K562 (cell line): ENCODE measurements at regions not wholly inside any gene's neighbourhood (a gene's known extent, or its start where the extent isn't known, plus 50 kb on each side); places are given as distances from the start of the nearest gene placed in this dataset.

Experiments
- CAMTA2 ChIP-seq: fragments of 250-450 bp; sonication (Bioruptor Pico); conservative IDR thresholded peaks from 2 replicates; pipeline ENCODE4 v1.5.1; 2022
- HES1 ChIP-seq: fragments of 450-650 bp; IDR thresholded peaks from 2 replicates; pipeline ENCODE4 v1.6.1; 2016; ENCODE audit warnings: low read depth, mild to moderate bottlenecking, moderate library complexity
- ZFP30 ChIP-seq: fragments of 250-450 bp; sonication (Bioruptor Pico); IDR thresholded peaks from 2 replicates; pipeline ENCODE4 v1.8.0; 2022; ENCODE audit warnings: moderate library complexity, mild to moderate bottlenecking, inconsistent platforms, borderline replicate concordance
- TF ChIP-seq, protein P1 (sequence below): fragments of 450-650 bp; IDR thresholded peaks from 2 replicates; pipeline ENCODE4 v1.6.1; 2016; ENCODE audit warnings: mild to moderate bottlenecking, moderate library complexity

DNA sequence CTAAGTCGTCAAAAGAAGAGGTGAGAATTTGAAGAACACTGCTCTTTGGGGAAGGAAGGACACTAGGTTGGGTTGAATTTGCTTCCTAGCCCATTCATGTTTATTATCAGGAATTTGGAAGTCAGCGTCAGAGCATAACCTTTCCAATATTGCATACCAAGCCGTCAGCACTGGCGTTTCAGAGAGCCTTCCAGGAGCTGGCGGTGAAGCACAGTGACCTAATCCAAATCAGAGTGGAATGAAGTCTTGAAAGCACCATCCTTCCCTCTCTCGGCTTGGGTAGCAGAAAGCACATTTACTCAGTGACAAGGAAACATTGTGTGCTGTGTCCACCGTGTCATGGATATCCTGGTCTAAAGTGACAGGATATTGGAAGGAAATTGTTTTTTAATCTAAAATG, 240.3 kb upstream of the PELI2 start:
- no peak for TF ChIP-seq HES1
- TF ChIP-seq, protein P1, sequence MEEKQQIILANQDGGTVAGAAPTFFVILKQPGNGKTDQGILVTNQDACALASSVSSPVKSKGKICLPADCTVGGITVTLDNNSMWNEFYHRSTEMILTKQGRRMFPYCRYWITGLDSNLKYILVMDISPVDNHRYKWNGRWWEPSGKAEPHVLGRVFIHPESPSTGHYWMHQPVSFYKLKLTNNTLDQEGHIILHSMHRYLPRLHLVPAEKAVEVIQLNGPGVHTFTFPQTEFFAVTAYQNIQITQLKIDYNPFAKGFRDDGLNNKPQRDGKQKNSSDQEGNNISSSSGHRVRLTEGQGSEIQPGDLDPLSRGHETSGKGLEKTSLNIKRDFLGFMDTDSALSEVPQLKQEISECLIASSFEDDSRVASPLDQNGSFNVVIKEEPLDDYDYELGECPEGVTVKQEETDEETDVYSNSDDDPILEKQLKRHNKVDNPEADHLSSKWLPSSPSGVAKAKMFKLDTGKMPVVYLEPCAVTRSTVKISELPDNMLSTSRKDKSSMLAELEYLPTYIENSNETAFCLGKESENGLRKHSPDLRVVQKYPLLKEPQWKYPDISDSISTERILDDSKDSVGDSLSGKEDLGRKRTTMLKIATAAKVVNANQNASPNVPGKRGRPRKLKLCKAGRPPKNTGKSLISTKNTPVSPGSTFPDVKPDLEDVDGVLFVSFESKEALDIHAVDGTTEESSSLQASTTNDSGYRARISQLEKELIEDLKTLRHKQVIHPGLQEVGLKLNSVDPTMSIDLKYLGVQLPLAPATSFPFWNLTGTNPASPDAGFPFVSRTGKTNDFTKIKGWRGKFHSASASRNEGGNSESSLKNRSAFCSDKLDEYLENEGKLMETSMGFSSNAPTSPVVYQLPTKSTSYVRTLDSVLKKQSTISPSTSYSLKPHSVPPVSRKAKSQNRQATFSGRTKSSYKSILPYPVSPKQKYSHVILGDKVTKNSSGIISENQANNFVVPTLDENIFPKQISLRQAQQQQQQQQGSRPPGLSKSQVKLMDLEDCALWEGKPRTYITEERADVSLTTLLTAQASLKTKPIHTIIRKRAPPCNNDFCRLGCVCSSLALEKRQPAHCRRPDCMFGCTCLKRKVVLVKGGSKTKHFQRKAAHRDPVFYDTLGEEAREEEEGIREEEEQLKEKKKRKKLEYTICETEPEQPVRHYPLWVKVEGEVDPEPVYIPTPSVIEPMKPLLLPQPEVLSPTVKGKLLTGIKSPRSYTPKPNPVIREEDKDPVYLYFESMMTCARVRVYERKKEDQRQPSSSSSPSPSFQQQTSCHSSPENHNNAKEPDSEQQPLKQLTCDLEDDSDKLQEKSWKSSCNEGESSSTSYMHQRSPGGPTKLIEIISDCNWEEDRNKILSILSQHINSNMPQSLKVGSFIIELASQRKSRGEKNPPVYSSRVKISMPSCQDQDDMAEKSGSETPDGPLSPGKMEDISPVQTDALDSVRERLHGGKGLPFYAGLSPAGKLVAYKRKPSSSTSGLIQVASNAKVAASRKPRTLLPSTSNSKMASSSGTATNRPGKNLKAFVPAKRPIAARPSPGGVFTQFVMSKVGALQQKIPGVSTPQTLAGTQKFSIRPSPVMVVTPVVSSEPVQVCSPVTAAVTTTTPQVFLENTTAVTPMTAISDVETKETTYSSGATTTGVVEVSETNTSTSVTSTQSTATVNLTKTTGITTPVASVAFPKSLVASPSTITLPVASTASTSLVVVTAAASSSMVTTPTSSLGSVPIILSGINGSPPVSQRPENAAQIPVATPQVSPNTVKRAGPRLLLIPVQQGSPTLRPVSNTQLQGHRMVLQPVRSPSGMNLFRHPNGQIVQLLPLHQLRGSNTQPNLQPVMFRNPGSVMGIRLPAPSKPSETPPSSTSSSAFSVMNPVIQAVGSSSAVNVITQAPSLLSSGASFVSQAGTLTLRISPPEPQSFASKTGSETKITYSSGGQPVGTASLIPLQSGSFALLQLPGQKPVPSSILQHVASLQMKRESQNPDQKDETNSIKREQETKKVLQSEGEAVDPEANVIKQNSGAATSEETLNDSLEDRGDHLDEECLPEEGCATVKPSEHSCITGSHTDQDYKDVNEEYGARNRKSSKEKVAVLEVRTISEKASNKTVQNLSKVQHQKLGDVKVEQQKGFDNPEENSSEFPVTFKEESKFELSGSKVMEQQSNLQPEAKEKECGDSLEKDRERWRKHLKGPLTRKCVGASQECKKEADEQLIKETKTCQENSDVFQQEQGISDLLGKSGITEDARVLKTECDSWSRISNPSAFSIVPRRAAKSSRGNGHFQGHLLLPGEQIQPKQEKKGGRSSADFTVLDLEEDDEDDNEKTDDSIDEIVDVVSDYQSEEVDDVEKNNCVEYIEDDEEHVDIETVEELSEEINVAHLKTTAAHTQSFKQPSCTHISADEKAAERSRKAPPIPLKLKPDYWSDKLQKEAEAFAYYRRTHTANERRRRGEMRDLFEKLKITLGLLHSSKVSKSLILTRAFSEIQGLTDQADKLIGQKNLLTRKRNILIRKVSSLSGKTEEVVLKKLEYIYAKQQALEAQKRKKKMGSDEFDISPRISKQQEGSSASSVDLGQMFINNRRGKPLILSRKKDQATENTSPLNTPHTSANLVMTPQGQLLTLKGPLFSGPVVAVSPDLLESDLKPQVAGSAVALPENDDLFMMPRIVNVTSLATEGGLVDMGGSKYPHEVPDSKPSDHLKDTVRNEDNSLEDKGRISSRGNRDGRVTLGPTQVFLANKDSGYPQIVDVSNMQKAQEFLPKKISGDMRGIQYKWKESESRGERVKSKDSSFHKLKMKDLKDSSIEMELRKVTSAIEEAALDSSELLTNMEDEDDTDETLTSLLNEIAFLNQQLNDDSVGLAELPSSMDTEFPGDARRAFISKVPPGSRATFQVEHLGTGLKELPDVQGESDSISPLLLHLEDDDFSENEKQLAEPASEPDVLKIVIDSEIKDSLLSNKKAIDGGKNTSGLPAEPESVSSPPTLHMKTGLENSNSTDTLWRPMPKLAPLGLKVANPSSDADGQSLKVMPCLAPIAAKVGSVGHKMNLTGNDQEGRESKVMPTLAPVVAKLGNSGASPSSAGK: no peak
- TF ChIP-seq CAMTA2: no peak
- no peak for TF ChIP-seq ZFP30 (CRISPR knock-in tag)
